Upper lobe of right lung (tissue), 1 donor: ENCODE measurements at regions not wholly inside any gene's neighbourhood (a gene's known extent, or its start where the extent isn't known, plus 50 kb on each side); places are given as distances from the start of the nearest gene placed in this dataset.

ENCODE experiments used
- ATAC-seq: fragments of 200-7000 bp; cut with Tn5 transposase; one replicate; pipeline ENCODE4 v1.9.1; 2020; ENCODE audit warnings: mild to moderate bottlenecking, moderate library complexity
- DNase-seq: peaks from one replicate; pipeline ENCODE4 v3.0.0-alpha.2; 2020
- H3K27ac ChIP-seq: fragments of 200-600 bp; one replicate; pipeline ENCODE4 v1.8.0; 2022
- H3K27me3 ChIP-seq: fragments of 200-600 bp; one replicate; pipeline ENCODE4 v1.8.0; 2022; ENCODE audit warnings: mild to moderate bottlenecking
- H3K36me3 ChIP-seq: fragments of 200-600 bp; one replicate; pipeline ENCODE4 v1.8.0; 2022
- H3K4me1 ChIP-seq: fragments of 200-600 bp; one replicate; pipeline ENCODE4 v1.8.0; 2022
- H3K4me3 ChIP-seq: fragments of 200-600 bp; one replicate; pipeline ENCODE4 v1.8.0; 2022; ENCODE audit warnings: mild to moderate bottlenecking
- H3K9me3 ChIP-seq: fragments of 200-600 bp; one replicate; pipeline ENCODE4 v1.8.0; 2022
- intact Hi-C: fragments of 100-400 bp; cut with DNase I; formaldehyde crosslinking; loops from one replicate; pipeline ENCODE4 v1.11.0; 2022
- TF ChIP-seq, protein P1 (sequence below): fragments of 200-600 bp; IDR thresholded peaks from one replicate; pipeline ENCODE4 v1.8.0; 2022; ENCODE audit warnings: antibody characterized with exemption
- donor health status: DM: no; HTN: yes; CAD: no; lungs with severe emphysema.

DNA sequence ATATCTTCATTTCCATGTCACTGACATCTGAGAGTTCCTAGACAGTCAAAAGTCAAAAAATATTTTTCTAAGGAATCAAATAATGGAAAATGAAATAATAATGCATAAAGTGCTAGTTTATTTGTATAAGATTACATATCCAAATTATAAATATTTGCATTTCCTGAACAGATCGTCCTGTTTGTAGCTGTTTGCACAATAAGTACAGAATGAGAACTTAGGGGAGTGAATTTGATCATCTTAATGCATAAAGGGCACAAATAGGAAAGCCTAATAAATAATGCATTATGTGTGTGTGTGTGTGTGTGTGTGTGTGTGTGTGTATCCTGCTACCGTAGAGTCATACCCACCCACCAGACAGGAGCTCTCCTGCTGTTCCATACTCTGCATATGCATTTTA lies 521.0 kb upstream of the EPHA7 start:
- Histone ChIP-seq H3K9me3 (no peaks in the 10 kb centered on the region), H3K36me3 (no peaks in the 10 kb centered on the region), H3K27ac (no peak overlapping the region), H3K4me3 (no peak overlapping the region), H3K4me1 (no peaks in the 10 kb centered on the region), H3K27me3 (no peaks in the 10 kb centered on the region)
- ATAC-seq (no peak), DNase-seq (no peak)
- intact Hi-C loops: no loop called here
- TF ChIP-seq, protein P1, sequence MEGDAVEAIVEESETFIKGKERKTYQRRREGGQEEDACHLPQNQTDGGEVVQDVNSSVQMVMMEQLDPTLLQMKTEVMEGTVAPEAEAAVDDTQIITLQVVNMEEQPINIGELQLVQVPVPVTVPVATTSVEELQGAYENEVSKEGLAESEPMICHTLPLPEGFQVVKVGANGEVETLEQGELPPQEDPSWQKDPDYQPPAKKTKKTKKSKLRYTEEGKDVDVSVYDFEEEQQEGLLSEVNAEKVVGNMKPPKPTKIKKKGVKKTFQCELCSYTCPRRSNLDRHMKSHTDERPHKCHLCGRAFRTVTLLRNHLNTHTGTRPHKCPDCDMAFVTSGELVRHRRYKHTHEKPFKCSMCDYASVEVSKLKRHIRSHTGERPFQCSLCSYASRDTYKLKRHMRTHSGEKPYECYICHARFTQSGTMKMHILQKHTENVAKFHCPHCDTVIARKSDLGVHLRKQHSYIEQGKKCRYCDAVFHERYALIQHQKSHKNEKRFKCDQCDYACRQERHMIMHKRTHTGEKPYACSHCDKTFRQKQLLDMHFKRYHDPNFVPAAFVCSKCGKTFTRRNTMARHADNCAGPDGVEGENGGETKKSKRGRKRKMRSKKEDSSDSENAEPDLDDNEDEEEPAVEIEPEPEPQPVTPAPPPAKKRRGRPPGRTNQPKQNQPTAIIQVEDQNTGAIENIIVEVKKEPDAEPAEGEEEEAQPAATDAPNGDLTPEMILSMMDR: no peak

DNA sequence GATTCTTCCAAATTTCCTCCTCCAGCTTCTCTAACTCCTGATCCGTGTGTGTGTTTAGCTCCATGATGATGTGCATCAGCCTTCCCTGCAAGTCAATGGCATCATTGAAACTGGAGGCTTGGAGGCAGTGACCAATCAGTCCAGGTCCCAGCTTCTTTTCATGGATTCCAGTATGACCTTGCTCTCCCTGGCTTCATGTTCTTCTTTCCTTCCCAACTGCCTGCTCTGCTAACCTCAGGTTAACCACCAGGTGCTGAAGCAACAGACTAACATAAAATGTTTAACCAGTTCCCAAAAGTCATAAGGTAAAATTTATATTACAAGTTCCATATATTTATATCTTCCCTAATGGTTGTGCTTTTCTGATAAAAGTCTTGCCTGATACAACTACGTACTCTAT lies 512.8 kb upstream of the EPHA7 start:
- Histone ChIP-seq H3K27ac (no peak overlapping the region), H3K4me3 (no peak overlapping the region), H3K4me1 (no peaks in the 10 kb centered on the region), H3K27me3 (no peaks in the 10 kb centered on the region), H3K36me3 (no peaks in the 10 kb centered on the region), H3K9me3 (no peaks in the 10 kb centered on the region)
- ATAC-seq: no peak
- no peak for DNase-seq
- TF ChIP-seq, protein P1: no peak
- intact Hi-C loops: no loop called here

DNA sequence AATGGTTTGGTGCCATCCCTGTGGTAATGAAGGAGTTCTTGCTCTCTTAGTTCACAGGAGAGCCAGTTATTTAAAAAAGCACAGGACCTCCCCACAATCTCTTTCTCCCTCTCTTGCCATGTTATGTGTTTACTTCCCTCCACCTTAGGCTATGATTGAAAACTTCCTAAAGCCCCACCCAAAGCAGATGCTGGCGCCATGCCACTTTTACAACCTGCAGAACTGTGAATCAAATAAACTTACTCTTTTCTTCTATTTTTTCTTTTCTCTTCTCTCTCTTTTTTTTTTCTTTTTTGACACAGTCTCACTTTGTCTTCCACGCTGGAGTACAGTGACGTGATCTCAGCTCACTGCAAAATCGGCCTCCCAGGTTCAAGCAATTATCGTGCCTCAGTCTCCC lies 508.4 kb upstream of the EPHA7 start:
- no peak overlapping the region for H3K4me3 ChIP-seq
- no peaks in the 10 kb centered on the region for H3K27me3 ChIP-seq
- H3K4me1 ChIP-seq: no peaks in the 10 kb centered on the region
- DNase-seq (peak; percentile 23), ATAC-seq (no peak)
- no peaks in the 10 kb centered on the region for H3K36me3 ChIP-seq
- intact Hi-C loops: no loop called here
- H3K9me3 ChIP-seq: no peaks in the 10 kb centered on the region
- TF ChIP-seq, protein P1: no peak
- no peak overlapping the region for H3K27ac ChIP-seq

DNA sequence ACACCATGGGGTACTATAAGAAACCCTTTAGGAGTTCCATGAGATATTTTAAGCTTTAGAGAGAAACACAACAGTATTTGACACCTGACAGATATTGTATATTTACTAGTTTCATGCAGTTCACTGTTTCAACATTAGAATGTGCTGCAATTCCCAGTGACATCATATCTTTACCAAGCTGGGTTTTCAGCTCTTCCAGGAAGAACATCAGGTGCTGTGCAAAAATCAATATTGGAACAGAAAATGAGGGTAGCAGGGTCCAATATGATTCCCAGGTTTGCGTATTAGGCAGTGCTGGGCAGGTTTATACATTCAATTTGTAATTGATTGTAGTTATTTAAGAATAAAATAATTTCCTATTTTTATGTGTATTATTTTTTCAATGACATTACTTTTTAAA lies 500.0 kb upstream of the EPHA7 start:
- Histone ChIP-seq H3K9me3 (no peaks in the 10 kb centered on the region), H3K36me3 (no peaks in the 10 kb centered on the region), H3K27ac (no peak overlapping the region), H3K4me1 (no peaks in the 10 kb centered on the region), H3K27me3 (no peaks in the 10 kb centered on the region), H3K4me3 (no peak overlapping the region)
- ATAC-seq (no peak), DNase-seq (no peak)
- intact Hi-C loops: no loop called here
- TF ChIP-seq, protein P1: no peak

DNA sequence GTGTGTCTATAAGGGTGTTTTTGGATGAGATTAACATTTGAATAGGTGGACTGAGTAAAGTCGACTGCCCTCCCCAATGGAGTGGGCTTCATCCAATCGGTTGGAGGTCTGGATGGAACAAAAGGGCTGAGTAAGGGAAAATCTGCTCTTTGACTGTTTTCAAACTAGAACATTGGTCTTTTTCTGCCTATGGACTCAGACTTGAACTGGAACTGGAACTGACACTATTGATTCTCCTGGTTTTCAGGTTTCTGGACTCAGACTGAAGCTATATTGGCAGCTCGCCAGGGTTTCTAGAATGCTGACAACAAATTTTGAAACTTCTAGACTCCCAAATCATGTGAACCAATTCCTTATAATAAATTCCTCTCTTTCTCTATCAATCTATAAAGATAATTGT lies 498.9 kb upstream of the EPHA7 start:
- TF ChIP-seq, protein P1: no peak
- intact Hi-C loops: no loop called here
- Histone ChIP-seq H3K4me1 (no peaks in the 10 kb centered on the region), H3K4me3 (no peak overlapping the region), H3K27ac (no peak overlapping the region), H3K9me3 (no peaks in the 10 kb centered on the region), H3K36me3 (no peaks in the 10 kb centered on the region), H3K27me3 (no peaks in the 10 kb centered on the region)
- no peak for ATAC-seq
- no peak for DNase-seq

DNA sequence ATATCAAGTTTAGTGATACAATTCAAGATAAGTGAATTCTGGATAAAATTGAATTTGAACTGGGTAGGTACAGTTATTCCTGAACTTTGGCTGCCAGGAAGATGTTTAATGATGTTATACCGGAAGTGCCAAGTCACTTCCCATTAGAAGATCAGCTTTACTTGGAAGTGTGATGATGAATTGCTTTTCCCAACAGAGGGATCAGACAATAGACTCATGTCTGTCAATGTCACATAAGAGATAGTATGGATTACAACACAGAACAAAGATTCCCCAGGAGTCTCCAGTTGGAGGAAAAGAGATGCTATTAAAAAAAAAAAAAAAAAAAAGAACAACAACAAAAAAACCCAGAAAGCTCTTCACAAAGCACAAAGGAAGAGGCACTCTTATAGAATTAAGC lies 497.9 kb upstream of the EPHA7 start:
- Histone ChIP-seq H3K4me3 (no peak overlapping the region), H3K36me3 (no peaks in the 10 kb centered on the region), H3K27ac (no peak overlapping the region), H3K27me3 (no peaks in the 10 kb centered on the region), H3K9me3 (no peaks in the 10 kb centered on the region), H3K4me1 (no peaks in the 10 kb centered on the region)
- DNase-seq (no peak), ATAC-seq (no peak)
- TF ChIP-seq, protein P1: no peak
- intact Hi-C loops: no loop called here
